ENCODE measurements at regions not wholly inside any gene's neighbourhood (a gene's known extent, or its start where the extent isn't known, plus 50 kb on each side); places are given as distances from the start of the nearest gene placed in this dataset.
"Not testable (repeated sequence)": the region's sequence is repeated elsewhere in the genome, so short reads cannot be mapped to it uniquely, and the experiment has no call there.

DNA sequence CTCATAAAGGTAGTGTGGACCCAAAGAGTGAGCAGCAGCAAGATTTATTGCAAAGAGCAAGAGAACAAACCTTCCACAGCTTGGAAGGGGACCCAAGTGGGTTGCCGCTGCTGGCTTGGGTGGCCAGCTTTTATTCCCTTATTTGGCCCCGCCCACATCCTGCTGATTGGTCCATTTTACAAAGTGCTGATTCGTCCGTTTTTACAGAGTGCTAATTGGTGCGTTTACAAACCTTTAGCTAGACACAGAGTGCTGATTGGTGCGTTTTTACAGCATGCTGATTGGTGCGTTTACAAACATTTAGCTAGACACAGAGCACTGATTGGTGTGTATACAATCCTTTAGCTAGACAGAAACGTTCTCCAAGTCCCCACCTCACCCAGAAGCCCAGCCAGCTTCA is 265.2 kb upstream of the HTR1E start:
- H3K36me3 Mint-ChIP-seq; H3K4me1 Mint-ChIP-seq; DNase-seq; H3K4me3 Mint-ChIP-seq; H3K27me3 Mint-ChIP-seq; H3K27ac Mint-ChIP-seq; ATAC-seq (ENCODE audit: low read depth in 2 of 2): not testable (repeated sequence)
- H3K9me3 Mint-ChIP-seq: peaks cover 13 to 29% (median 19%) of the 10 kb centered on the region in 7 donors

DNA sequence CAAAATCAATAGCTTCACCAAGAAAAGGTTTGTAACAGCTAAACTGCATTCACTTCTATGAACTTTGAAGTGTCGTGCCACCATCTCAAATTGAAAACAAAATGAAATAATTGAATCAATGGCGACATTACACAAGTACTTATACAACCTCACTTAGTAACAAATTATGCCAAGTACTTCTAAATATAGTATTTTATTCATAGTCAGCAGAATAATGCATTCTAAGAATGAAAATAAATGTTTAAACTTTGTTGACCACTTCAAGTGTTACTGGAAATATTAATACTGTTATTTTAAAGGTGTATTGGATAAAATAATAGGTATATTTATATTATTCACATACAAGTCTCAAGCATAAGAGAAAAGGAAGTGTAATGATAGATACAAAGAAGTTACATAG is 280.1 kb upstream of the HTR1E start:
- DNase-seq: no peak
- Mint-ChIP-seq H3K27me3 (no peaks in the 10 kb centered on the region), H3K27ac (no peak overlapping the region), H3K9me3 (peaks cover 2 to 25% (median 14%) of the 10 kb centered on the region in 7 donors), H3K4me1 (no peaks in the 10 kb centered on the region), H3K36me3 (no peaks in the 10 kb centered on the region), H3K4me3 (no peak overlapping the region)
- no peak for ATAC-seq (ENCODE audit: low read depth in 2 of 2)

DNA sequence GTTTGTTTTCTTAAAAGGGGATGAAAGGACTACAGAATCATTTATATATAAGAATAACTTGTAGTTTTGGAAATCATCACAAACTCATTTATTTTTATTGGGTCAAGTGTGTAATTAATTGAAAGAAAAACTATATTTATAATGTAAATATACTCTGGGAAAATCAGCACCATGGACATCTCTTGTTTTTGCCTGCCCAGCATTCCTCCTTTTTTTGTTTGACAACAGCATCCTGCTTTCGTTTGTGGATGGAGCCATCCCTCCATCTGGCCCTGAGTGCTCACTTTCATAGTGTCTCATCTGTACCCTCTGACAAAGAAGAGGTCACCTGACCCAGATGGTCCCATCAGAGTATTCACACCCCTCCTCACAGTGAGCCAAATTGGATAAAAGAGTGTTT is 308.2 kb upstream of the HTR1E start:
- DNase-seq: no peak
- H3K9me3 Mint-ChIP-seq: peaks cover 0 to 3% (median 2%) of the 10 kb centered on the region in 7 donors

DNA sequence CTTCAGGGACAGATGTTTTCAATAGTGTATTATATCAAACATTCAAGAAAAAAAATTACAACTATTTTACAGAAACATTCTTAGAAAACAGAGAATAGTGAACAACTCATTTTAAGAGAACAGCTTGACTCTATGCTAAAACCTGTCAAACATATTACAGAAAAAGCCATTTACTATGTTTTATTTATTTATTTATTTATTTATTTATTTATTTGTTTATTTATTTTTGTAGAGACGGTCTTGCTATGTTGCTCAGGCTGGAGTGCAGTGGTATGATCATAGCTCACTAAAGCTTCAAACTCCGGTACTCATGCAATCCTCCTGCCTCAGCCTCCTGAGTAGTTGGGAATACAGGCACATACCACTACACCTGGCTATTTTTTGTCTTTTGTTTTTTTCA is 317.9 kb upstream of the HTR1E start:
- H3K4me3 Mint-ChIP-seq: no peak overlapping the region
- H3K27ac Mint-ChIP-seq: peak overlapping the region in 1 of 6 donors; percentile 14
- DNase-seq (no peak), ATAC-seq (ENCODE audit: low read depth in 2 of 2) (no peak)
- H3K36me3 Mint-ChIP-seq: peaks cover 0 to 6% of the 10 kb centered on the region in 2 donors
- H3K27me3 Mint-ChIP-seq: no peaks in the 10 kb centered on the region
- H3K9me3 Mint-ChIP-seq: peaks cover 12 to 23% (median 15%) of the 10 kb centered on the region in 7 donors
- no peaks in the 10 kb centered on the region for H3K4me1 Mint-ChIP-seq

More for the DNA sequence above, 308.2 kb upstream of the HTR1E start:
- H3K27ac Mint-ChIP-seq: peak overlapping the region in 1 of 6 donors; percentile 38
- no peak for ATAC-seq (ENCODE audit: low read depth in 2 of 2)
- no peaks in the 10 kb centered on the region for H3K27me3 Mint-ChIP-seq
- no peaks in the 10 kb centered on the region for H3K4me1 Mint-ChIP-seq
- H3K4me3 Mint-ChIP-seq: no peak overlapping the region
- no peaks in the 10 kb centered on the region for H3K36me3 Mint-ChIP-seq

DNA sequence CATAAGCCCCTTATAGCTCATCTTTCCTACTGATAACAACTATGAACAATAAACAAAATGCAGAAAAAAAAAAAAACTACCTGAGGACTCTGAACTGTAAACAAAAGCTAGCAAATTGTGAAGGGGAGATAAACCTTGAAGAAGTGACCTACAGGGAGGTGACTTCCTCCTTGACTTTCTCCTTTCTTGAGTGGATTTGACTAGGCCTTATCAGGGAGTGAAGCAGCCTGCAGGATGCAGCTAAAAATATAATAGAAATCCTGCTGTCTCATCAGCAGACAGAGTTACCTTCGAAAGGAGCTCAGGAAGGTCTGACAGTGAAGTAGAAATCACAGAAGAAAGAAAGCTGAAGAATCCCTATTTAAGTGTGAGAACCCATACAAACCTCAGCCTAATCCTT is 322.0 kb upstream of the HTR1E start:
- Mint-ChIP-seq H3K4me1 (no peaks in the 10 kb centered on the region), H3K4me3 (no peak overlapping the region), H3K9me3 (peaks cover 0 to 15% (median 4%) of the 10 kb centered on the region in 7 donors), H3K27me3 (no peaks in the 10 kb centered on the region), H3K36me3 (no peaks in the 10 kb centered on the region), H3K27ac (no peak overlapping the region)
- ATAC-seq (ENCODE audit: low read depth in 2 of 2) (no peak), DNase-seq (no peak)

DNA sequence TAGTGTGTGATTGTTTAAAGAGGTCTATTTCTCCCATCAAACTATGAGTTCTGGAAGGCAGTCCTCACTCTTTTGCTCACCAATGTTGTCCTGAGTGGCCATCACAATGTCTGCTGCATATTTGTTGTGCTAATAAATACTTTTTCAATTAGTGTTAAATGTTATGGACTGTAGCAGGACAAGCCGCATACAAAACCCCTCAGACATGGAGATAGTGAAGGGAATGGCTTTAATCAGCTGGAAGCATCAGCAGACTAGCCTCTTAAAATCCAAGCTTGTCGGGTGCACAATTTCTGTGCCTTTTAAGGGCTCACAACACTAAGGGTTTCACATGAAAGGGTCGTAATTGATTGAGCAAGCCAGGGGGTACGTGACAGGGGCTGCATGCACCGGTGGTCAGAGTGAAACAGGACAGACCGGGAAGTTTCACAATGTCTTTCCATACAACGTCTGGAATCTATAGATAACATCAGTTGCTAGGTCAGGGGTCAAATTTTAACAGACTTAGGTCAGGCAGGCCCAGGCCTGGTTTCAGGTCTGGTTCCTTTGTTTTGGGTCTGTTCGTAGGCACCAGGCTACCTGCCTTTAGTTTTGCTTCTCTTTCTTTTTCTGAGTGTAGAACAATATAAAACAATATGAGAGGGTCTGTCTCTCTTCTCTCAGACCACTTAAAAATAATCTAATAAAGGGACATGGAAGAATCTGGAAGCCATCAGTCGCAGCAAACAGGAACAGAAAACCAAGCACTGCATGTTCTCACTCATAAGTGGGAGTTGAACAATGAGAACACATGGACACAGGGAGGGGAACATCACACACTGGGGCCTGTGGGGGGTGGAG is 327.6 kb upstream of the HTR1E start:
- Mint-ChIP-seq H3K27ac (no peak overlapping the region), H3K4me3 (no peak overlapping the region), H3K27me3 (no peaks in the 10 kb centered on the region), H3K9me3 (peaks cover 0 to 11% (median 1%) of the 10 kb centered on the region in 7 donors), H3K4me1 (no peaks in the 10 kb centered on the region), H3K36me3 (no peaks in the 10 kb centered on the region)
- ATAC-seq (ENCODE audit: low read depth in 2 of 2) (no peak), DNase-seq (no peak)

DNA sequence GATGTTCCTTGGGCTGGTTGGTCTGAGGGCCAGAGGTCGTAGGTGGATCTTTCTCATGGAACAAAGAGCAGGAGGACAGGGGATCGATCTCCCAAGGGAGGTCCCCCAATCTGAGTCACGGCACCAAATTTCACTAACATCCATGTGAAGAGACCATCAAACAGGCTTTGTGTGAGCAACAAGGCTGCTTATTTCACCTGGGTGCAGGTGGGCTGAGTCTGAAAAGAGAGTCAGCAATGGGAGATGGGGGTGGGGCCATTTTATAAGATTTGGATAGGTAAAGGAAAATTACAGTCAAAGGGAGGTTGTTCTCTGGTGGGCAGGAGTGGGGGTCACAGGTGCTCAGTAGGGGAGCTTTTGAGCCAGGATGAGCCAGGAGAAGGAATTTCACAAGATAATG is 334.0 kb upstream of the HTR1E start:
- ATAC-seq (ENCODE audit: low read depth in 2 of 2); DNase-seq; H3K36me3 Mint-ChIP-seq; H3K4me3 Mint-ChIP-seq; H3K4me1 Mint-ChIP-seq; H3K27me3 Mint-ChIP-seq: not testable (repeated sequence)
- H3K27ac Mint-ChIP-seq: peak overlapping the region in 1 of 6 donors; percentile 46
- H3K9me3 Mint-ChIP-seq: peaks cover 0 to 11% (median 6%) of the 10 kb centered on the region in 7 donors

DNA sequence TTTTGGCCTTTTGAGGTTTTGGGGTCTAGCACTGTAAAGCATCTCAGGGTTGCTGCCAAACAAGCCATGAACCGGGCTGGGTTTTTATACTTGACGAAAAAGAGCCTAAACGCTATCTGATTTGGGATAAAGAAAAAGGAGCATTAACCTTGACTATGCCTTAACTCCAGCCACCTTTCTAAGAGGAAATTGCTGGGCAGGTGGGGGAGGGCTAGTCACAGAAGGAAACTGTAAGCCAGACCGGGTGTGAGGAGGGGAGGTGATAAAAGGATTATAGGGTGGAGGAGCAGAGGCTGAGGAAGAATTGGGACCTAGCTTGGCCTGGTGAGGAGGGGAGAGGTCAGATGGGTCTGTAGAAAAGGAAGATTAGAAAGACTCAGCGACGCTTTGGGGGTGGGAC is 335.2 kb upstream of the HTR1E start:
- not testable (repeated sequence) for H3K4me1 Mint-ChIP-seq; DNase-seq; H3K27ac Mint-ChIP-seq; ATAC-seq (ENCODE audit: low read depth in 2 of 2); H3K27me3 Mint-ChIP-seq; H3K4me3 Mint-ChIP-seq; H3K36me3 Mint-ChIP-seq
- peaks cover 0 to 11% (median 6%) of the 10 kb centered on the region in 7 donors for H3K9me3 Mint-ChIP-seq

DNA sequence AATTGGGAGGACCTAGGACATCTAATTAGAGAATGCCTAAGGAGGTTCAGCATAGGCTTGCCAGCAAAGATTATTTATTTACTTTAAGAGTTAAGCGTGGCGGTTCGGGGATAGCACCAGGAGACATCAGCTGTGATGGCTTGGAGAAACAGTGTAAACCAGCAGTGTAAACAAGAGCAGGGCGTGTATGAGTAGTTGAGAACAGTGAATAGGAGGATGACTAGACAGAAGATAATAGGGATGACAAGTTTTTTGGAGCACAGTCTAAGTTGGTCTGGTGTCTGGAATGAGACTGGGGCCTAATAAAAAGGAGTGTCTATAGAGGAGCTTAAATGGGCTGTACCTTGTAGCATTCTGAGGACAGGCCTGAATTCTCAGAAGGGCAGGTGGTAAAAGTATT is 338.4 kb upstream of the HTR1E start:
- not testable (repeated sequence) for H3K27me3 Mint-ChIP-seq
- peaks cover 0 to 10% (median 4%) of the 10 kb centered on the region in 7 donors for H3K9me3 Mint-ChIP-seq

DNA sequence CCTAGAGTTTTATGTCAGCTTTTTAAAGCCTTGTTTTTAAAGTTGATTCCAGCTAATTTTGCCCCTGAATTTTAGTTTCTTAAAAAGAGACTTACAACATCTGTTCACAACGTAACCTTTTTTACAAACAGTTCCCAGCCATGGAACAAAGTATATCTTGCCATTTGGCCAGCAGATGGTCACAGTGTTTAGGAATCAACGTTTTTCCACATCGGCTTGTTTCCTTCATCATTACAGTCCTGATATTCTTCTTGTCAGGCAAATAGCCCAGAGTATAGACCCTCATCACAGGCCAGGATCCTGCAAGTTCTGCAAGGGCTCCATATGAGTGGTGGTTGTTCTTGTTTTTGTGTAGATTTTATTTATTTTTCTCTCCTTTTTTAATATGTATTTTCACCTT is 341.7 kb upstream of the HTR1E start:
- Mint-ChIP-seq H3K4me1 (no peaks in the 10 kb centered on the region), H3K27ac (no peak overlapping the region), H3K27me3 (no peaks in the 10 kb centered on the region), H3K9me3 (peaks cover 0 to 3% (median 0%) of the 10 kb centered on the region in 7 donors), H3K4me3 (no peak overlapping the region), H3K36me3 (no peaks in the 10 kb centered on the region)
- ATAC-seq (ENCODE audit: low read depth in 2 of 2): no peak
- no peak for DNase-seq

More for the DNA sequence above, 338.4 kb upstream of the HTR1E start:
- ATAC-seq (ENCODE audit: low read depth in 2 of 2); H3K4me1 Mint-ChIP-seq; DNase-seq; H3K36me3 Mint-ChIP-seq; H3K27ac Mint-ChIP-seq; H3K4me3 Mint-ChIP-seq: not testable (repeated sequence)

DNA sequence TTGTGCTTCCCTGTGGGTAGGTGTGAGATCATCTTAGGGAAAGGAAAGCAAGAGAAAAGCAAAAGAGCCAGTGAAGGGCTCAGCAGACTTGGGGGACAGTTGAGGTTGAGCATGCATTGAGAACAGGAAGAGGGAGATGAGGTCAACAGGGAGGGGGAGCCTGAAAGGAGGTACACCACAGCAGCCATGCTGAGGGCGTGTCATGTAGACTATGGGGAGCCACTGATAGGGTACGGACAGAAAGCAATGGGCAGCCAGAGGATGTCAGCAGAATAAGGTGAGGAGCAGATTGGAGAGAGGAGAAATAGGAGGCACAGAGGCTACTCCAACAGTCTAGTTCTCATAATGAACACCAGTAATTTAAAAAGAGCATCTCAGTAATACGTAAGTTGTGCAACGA is 351.1 kb upstream of the HTR1E start:
- no peak for ATAC-seq (ENCODE audit: low read depth in 2 of 2)
- Mint-ChIP-seq H3K4me3 (no peak overlapping the region), H3K36me3 (no peaks in the 10 kb centered on the region), H3K27ac (no peak overlapping the region), H3K27me3 (no peaks in the 10 kb centered on the region), H3K9me3 (peaks cover 11 to 39% (median 30%) of the 10 kb centered on the region in 7 donors), H3K4me1 (no peaks in the 10 kb centered on the region)
- DNase-seq: no peak

DNA sequence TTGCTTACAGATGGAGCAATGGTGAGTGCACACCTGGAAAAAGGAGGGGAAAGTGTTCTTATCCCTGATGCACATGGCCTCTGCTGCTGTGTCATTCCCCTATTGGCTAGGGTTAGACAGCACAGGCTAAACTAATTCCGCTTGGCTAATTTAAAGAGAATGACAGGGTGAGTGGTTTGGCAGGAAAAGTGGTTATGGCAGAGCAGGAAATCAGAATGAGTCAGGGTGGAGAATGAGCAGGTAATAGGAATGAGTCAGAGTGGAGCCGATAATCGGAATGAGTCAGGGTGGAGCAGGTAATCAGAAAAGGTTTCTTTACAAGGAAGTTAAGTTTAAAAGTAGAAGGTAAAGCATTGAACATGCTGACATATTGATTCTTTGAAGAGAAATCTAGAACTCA is 355.5 kb upstream of the HTR1E start:
- no peaks in the 10 kb centered on the region for H3K4me1 Mint-ChIP-seq
- no peaks in the 10 kb centered on the region for H3K27me3 Mint-ChIP-seq
- DNase-seq (no peak), ATAC-seq (ENCODE audit: low read depth in 2 of 2) (no peak)
- peaks cover 12 to 61% (median 35%) of the 10 kb centered on the region in 7 donors for H3K9me3 Mint-ChIP-seq
- H3K27ac Mint-ChIP-seq: no peak overlapping the region
- no peaks in the 10 kb centered on the region for H3K36me3 Mint-ChIP-seq
- no peak overlapping the region for H3K4me3 Mint-ChIP-seq

DNA sequence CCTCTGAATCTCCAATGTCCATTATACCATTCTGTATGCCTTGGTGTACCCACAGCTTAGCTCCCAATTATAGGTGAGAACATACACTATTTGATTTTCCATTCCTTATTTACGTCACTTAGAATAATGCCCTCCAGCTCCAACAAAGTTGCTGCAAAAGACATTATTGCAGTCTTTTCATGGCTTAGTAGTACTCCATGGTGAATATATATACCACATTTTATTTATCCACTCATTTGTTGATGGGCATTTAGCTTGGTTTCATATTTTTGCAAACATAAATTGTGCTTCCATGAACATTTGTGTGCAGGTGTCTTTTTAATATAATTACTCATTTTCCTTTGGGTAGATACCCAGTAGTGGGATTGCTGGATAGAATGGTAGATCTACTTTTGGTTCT is 374.1 kb upstream of the HTR1E start:
- peaks cover 6 to 29% (median 9%) of the 10 kb centered on the region in 7 donors for H3K9me3 Mint-ChIP-seq
- no peak overlapping the region for H3K27ac Mint-ChIP-seq
- H3K27me3 Mint-ChIP-seq: no peaks in the 10 kb centered on the region
- ATAC-seq (ENCODE audit: low read depth in 2 of 2) (no peak), DNase-seq (no peak)
- no peaks in the 10 kb centered on the region for H3K4me1 Mint-ChIP-seq
- no peaks in the 10 kb centered on the region for H3K36me3 Mint-ChIP-seq
- H3K4me3 Mint-ChIP-seq: no peak overlapping the region

DNA sequence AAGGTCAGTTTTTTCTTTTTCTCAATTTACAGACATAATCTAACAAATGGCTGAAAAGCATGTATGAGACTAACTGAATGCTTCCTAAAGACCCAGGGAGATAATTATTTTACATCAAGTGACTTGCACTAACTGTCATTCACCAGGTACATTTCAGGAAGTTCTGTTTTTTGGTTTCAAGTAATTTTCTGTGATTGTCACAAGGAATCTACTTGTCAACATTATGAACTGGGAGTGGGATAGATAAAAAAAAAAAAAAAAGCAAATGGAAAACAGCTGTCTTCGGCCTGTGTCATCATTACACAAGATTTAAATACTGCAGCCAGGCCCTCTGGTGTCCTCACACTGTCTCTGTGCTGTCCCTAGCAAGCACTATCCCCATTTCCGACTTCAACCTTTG is 379.0 kb upstream of the HTR1E start:
- DNase-seq (no peak), ATAC-seq (ENCODE audit: low read depth in 2 of 2) (no peak)
- Mint-ChIP-seq H3K9me3 (peaks cover 0 to 18% (median 9%) of the 10 kb centered on the region in 7 donors), H3K27ac (no peak overlapping the region), H3K4me1 (no peaks in the 10 kb centered on the region), H3K36me3 (no peaks in the 10 kb centered on the region), H3K27me3 (no peaks in the 10 kb centered on the region), H3K4me3 (no peak overlapping the region)
